ENCODE measurements at regions not wholly inside any gene's neighbourhood (a gene's known extent, or its start where the extent isn't known, plus 50 kb on each side); places are given as distances from the start of the nearest gene placed in this dataset.

GRCh38 chr3:1945698-1946097 lies 153.0 kb upstream of the CNTN4 start:
- Mint-ChIP-seq H3K27me3 (no peaks in the 10 kb centered on the region), H3K36me3 (ENCODE audit: insufficient read depth) (no peaks in the 10 kb centered on the region), H3K4me3 (ENCODE audit: low read depth) (no peak overlapping the region), H3K9me3 (ENCODE audit: low read depth) (no peaks in the 10 kb centered on the region), H3K27ac (no peak overlapping the region), H3K4me1 (ENCODE audit: low read depth) (no peaks in the 10 kb centered on the region)
- no peak for DNase-seq (ENCODE audit: low spot score, unreplicated experiment)
- TF ChIP-seq, protein P1, sequence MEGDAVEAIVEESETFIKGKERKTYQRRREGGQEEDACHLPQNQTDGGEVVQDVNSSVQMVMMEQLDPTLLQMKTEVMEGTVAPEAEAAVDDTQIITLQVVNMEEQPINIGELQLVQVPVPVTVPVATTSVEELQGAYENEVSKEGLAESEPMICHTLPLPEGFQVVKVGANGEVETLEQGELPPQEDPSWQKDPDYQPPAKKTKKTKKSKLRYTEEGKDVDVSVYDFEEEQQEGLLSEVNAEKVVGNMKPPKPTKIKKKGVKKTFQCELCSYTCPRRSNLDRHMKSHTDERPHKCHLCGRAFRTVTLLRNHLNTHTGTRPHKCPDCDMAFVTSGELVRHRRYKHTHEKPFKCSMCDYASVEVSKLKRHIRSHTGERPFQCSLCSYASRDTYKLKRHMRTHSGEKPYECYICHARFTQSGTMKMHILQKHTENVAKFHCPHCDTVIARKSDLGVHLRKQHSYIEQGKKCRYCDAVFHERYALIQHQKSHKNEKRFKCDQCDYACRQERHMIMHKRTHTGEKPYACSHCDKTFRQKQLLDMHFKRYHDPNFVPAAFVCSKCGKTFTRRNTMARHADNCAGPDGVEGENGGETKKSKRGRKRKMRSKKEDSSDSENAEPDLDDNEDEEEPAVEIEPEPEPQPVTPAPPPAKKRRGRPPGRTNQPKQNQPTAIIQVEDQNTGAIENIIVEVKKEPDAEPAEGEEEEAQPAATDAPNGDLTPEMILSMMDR (IDR thresholded peaks at IDR 0.05; ENCODE audit: unreplicated experiment), result no peak

- no peak for DNase-seq (ENCODE audit: low spot score, unreplicated experiment)
- H3K27me3 Mint-ChIP-seq, result no peaks in the 10 kb centered on the region
- H3K36me3 Mint-ChIP-seq (ENCODE audit: insufficient read depth), result no peaks in the 10 kb centered on the region
- TF ChIP-seq, protein P1 (IDR thresholded peaks at IDR 0.05; ENCODE audit: unreplicated experiment), result no peak
- no peak overlapping the region for H3K27ac Mint-ChIP-seq
- H3K9me3 Mint-ChIP-seq (ENCODE audit: low read depth), result no peaks in the 10 kb centered on the region
- H3K4me1 Mint-ChIP-seq (ENCODE audit: low read depth), result no peaks in the 10 kb centered on the region
- H3K4me3 Mint-ChIP-seq (ENCODE audit: low read depth), result no peak overlapping the region
These were observed 145.1 kb upstream of the CNTN4 start for GRCh38 chr3:1953536-1953935.

- TF ChIP-seq, protein P1 (IDR thresholded peaks at IDR 0.05; ENCODE audit: unreplicated experiment), result no peak
- Mint-ChIP-seq H3K4me3 (ENCODE audit: low read depth) (no peak overlapping the region), H3K27me3 (no peaks in the 10 kb centered on the region), H3K27ac (no peak overlapping the region), H3K9me3 (ENCODE audit: low read depth) (no peaks in the 10 kb centered on the region), H3K4me1 (ENCODE audit: low read depth) (no peaks in the 10 kb centered on the region), H3K36me3 (ENCODE audit: insufficient read depth) (no peaks in the 10 kb centered on the region)
- DNase-seq (ENCODE audit: low spot score, unreplicated experiment), result no peak
These were observed 144.0 kb upstream of the CNTN4 start for GRCh38 chr3:1954632-1955031.

DNA sequence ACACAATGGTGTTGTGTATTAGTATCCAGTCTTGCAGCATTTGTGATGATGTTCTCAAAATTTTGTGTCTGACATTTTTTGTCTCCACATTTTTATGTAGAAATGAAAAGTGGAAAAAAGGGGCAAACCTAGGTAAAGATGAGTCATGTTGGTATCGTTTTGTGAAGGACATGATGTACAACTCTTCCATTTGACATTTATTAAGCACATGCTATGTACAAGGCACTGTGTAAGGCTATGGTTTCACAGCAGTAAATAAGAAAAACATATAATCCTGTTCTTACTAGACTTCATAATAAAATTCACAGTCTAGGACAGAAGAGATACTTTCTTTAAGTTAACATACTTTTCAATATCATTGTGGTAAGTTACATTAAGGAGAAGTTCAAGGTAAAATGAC lies 143.5 kb upstream of the CNTN4 start:
- no peak for DNase-seq (ENCODE audit: low spot score, unreplicated experiment)
- Mint-ChIP-seq H3K27ac (no peak overlapping the region), H3K36me3 (ENCODE audit: insufficient read depth) (no peaks in the 10 kb centered on the region), H3K27me3 (no peaks in the 10 kb centered on the region), H3K4me3 (ENCODE audit: low read depth) (no peak overlapping the region), H3K4me1 (ENCODE audit: low read depth) (no peaks in the 10 kb centered on the region), H3K9me3 (ENCODE audit: low read depth) (no peaks in the 10 kb centered on the region)
- TF ChIP-seq, protein P1 (IDR thresholded peaks at IDR 0.05; ENCODE audit: unreplicated experiment), result no peak

GRCh38 chr3:1955750-1956149 lies 142.9 kb upstream of the CNTN4 start:
- Mint-ChIP-seq H3K27ac (no peak overlapping the region), H3K4me1 (ENCODE audit: low read depth) (no peaks in the 10 kb centered on the region), H3K9me3 (ENCODE audit: low read depth) (no peaks in the 10 kb centered on the region), H3K4me3 (ENCODE audit: low read depth) (no peak overlapping the region), H3K36me3 (ENCODE audit: insufficient read depth) (no peaks in the 10 kb centered on the region), H3K27me3 (no peaks in the 10 kb centered on the region)
- TF ChIP-seq, protein P1 (IDR thresholded peaks at IDR 0.05; ENCODE audit: unreplicated experiment), result no peak
- no peak for DNase-seq (ENCODE audit: low spot score, unreplicated experiment)

Measured in progenitor cell of endocrine pancreas (in vitro differentiated cells).